ENCODE measurements at regions not wholly inside any gene's neighbourhood (a gene's known extent, or its start where the extent isn't known, plus 50 kb on each side); places are given as distances from the start of the nearest gene placed in this dataset.

DNA sequence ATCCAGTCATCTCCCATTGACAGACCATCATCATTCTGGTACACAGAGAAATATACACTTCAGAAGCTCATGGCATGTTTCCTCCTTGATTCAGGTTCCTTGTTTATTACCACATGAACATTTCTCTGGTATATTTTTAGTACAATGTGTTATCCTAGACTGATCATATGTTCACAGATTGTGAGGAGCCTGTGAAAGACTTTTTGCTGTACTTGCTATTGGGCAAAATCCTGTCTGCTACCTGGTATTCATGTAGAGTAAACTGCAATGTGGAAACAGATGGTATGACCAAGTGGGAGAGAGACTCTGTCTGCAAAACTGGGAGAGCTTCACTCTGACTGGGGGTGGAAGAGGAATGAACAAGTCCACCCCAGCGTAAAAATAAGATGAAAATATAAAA is 657.2 kb downstream of the IRS1 start:
- TF ChIP-seq, protein P1, sequence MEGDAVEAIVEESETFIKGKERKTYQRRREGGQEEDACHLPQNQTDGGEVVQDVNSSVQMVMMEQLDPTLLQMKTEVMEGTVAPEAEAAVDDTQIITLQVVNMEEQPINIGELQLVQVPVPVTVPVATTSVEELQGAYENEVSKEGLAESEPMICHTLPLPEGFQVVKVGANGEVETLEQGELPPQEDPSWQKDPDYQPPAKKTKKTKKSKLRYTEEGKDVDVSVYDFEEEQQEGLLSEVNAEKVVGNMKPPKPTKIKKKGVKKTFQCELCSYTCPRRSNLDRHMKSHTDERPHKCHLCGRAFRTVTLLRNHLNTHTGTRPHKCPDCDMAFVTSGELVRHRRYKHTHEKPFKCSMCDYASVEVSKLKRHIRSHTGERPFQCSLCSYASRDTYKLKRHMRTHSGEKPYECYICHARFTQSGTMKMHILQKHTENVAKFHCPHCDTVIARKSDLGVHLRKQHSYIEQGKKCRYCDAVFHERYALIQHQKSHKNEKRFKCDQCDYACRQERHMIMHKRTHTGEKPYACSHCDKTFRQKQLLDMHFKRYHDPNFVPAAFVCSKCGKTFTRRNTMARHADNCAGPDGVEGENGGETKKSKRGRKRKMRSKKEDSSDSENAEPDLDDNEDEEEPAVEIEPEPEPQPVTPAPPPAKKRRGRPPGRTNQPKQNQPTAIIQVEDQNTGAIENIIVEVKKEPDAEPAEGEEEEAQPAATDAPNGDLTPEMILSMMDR (IDR thresholded peaks at IDR 0.05), result no peak
- TF ChIP-seq POLR2A (IDR thresholded peaks at IDR 0.05), result no peak

Measured in heart left ventricle (tissue), 13 donors.